ENCODE measurements at regions not wholly inside any gene's neighbourhood (a gene's known extent, or its start where the extent isn't known, plus 50 kb on each side); places are given as distances from the start of the nearest gene placed in this dataset.

DNA sequence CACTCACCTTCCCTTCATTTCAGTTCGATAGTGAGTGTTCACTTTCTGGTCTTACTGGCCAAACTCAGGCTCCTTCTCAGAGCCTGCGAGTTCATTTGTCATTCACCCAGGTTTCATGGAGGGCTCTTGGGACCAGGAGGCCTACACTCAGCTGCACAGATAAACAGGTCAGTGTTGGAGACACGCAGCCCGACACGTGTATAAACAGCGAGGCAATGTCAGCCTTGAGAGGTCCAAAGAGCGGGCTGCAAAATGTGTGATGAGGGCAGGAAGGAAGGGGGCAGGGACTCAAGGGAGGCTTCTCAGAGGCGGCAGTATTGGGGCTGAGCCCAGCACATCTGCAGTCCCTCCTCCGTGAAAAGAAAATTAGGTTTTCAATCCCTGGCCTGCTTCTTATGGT is 82.6 kb upstream of the ZNF618 start:
- no peaks in the 10 kb centered on the region for H3K4me1 Mint-ChIP-seq (ENCODE audit: unreplicated experiment)
- TF ChIP-seq, protein P1, sequence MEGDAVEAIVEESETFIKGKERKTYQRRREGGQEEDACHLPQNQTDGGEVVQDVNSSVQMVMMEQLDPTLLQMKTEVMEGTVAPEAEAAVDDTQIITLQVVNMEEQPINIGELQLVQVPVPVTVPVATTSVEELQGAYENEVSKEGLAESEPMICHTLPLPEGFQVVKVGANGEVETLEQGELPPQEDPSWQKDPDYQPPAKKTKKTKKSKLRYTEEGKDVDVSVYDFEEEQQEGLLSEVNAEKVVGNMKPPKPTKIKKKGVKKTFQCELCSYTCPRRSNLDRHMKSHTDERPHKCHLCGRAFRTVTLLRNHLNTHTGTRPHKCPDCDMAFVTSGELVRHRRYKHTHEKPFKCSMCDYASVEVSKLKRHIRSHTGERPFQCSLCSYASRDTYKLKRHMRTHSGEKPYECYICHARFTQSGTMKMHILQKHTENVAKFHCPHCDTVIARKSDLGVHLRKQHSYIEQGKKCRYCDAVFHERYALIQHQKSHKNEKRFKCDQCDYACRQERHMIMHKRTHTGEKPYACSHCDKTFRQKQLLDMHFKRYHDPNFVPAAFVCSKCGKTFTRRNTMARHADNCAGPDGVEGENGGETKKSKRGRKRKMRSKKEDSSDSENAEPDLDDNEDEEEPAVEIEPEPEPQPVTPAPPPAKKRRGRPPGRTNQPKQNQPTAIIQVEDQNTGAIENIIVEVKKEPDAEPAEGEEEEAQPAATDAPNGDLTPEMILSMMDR (IDR thresholded peaks at IDR 0.05): no peak
- H3K9me3 Mint-ChIP-seq (ENCODE audit: unreplicated experiment): peaks cover 7% of the 10 kb centered on the region
- no peak for DNase-seq (ENCODE audit: extremely low spot score, unreplicated experiment)
- peaks cover 61% of the 10 kb centered on the region for H3K27me3 Mint-ChIP-seq (ENCODE audit: unreplicated experiment)
- no peak overlapping the region for H3K4me3 Mint-ChIP-seq (ENCODE audit: unreplicated experiment)
- H3K36me3 Mint-ChIP-seq (ENCODE audit: unreplicated experiment): no peaks in the 10 kb centered on the region
- no peak overlapping the region for H3K27ac Mint-ChIP-seq (ENCODE audit: unreplicated experiment)

- DNase-seq (ENCODE audit: extremely low spot score, unreplicated experiment): no peak
- Mint-ChIP-seq H3K36me3 (ENCODE audit: unreplicated experiment) (no peaks in the 10 kb centered on the region), H3K27ac (ENCODE audit: unreplicated experiment) (no peak overlapping the region), H3K27me3 (ENCODE audit: unreplicated experiment) (peaks cover 55% of the 10 kb centered on the region), H3K4me1 (ENCODE audit: unreplicated experiment) (no peaks in the 10 kb centered on the region), H3K4me3 (ENCODE audit: unreplicated experiment) (no peak overlapping the region), H3K9me3 (ENCODE audit: unreplicated experiment) (peaks cover 7% of the 10 kb centered on the region)
- TF ChIP-seq, protein P1 (IDR thresholded peaks at IDR 0.05): no peak
These were observed 81.4 kb upstream of the ZNF618 start for GRCh38 chr9:113794721-113795120.

GRCh38 chr9:113795811-113796392 is 80.2 kb upstream of the ZNF618 start:
- Mint-ChIP-seq H3K36me3 (ENCODE audit: unreplicated experiment) (no peaks in the 10 kb centered on the region), H3K4me1 (ENCODE audit: unreplicated experiment) (no peaks in the 10 kb centered on the region), H3K4me3 (ENCODE audit: unreplicated experiment) (no peak overlapping the region), H3K27ac (ENCODE audit: unreplicated experiment) (no peak overlapping the region), H3K9me3 (ENCODE audit: unreplicated experiment) (peaks cover 6% of the 10 kb centered on the region), H3K27me3 (ENCODE audit: unreplicated experiment) (peaks cover 43% of the 10 kb centered on the region)
- TF ChIP-seq, protein P1 (IDR thresholded peaks at IDR 0.05): no peak
- no peak for DNase-seq (ENCODE audit: extremely low spot score, unreplicated experiment)

- H3K27me3 Mint-ChIP-seq (ENCODE audit: unreplicated experiment): peaks cover 44% of the 10 kb centered on the region
- TF ChIP-seq, protein P1 (IDR thresholded peaks at IDR 0.05): no peak
- H3K36me3 Mint-ChIP-seq (ENCODE audit: unreplicated experiment): no peaks in the 10 kb centered on the region
- no peak overlapping the region for H3K27ac Mint-ChIP-seq (ENCODE audit: unreplicated experiment)
- DNase-seq (ENCODE audit: extremely low spot score, unreplicated experiment): peak; percentile 63
- H3K9me3 Mint-ChIP-seq (ENCODE audit: unreplicated experiment): no peaks in the 10 kb centered on the region
- H3K4me1 Mint-ChIP-seq (ENCODE audit: unreplicated experiment): no peaks in the 10 kb centered on the region
- no peak overlapping the region for H3K4me3 Mint-ChIP-seq (ENCODE audit: unreplicated experiment)
These were observed 79.3 kb upstream of the ZNF618 start for GRCh38 chr9:113796646-113797426.
